SW480 (cell line): ENCODE measurements at regions not wholly inside any gene's neighbourhood (a gene's known extent, or its start where the extent isn't known, plus 50 kb on each side); places are given as distances from the start of the nearest gene placed in this dataset.
"Not testable (repeated sequence)": the region's sequence is repeated elsewhere in the genome, so short reads cannot be mapped to it uniquely, and the experiment has no call there.

Experiments used
- DNase-seq: peaks from one replicate; pipeline ENCODE4 v3.0.0-alpha.2; 2016; ENCODE audit warnings: low spot score

GRCh38 chr3:53401154-53401553 is 53.8 kb upstream of the DCP1A start:
- no peak for DNase-seq

GRCh38 chr3:53402326-53402725 is 55.0 kb upstream of the DCP1A start:
- no peak for DNase-seq

- no peak for DNase-seq
These were observed 64.0 kb upstream of the DCP1A start for GRCh38 chr3:53411371-53411770.

- DNase-seq, result no peak
These were observed 65.6 kb upstream of the DCP1A start for GRCh38 chr3:53412953-53413352.

GRCh38 chr3:53416530-53416929 is 69.2 kb upstream of the DCP1A start:
- DNase-seq, result peak; percentile 44

- no peak for DNase-seq
These were observed 73.5 kb upstream of the DCP1A start for GRCh38 chr3:53420831-53421230.

- DNase-seq, result no peak
These were observed 71.3 kb upstream of the CACNA1D start for GRCh38 chr3:53422954-53423698.

- DNase-seq, result no peak
These were observed 68.5 kb upstream of the CACNA1D start for GRCh38 chr3:53425936-53426335.

GRCh38 chr3:53426918-53427317 is 67.5 kb upstream of the CACNA1D start:
- no peak for DNase-seq

- no peak for DNase-seq
These were observed 57.6 kb upstream of the CACNA1D start for GRCh38 chr3:53436828-53437227.

GRCh38 chr3:53442863-53443262 is 51.5 kb upstream of the CACNA1D start:
- not testable (repeated sequence) for DNase-seq
